SU-DHL-6 (cell line): ENCODE measurements at regions not wholly inside any gene's neighbourhood (a gene's known extent, or its start where the extent isn't known, plus 50 kb on each side); places are given as distances from the start of the nearest gene placed in this dataset.

ENCODE experiments used
- H2AFZ ChIP-seq: fragments of 200-600 bp; sonication (generic); 2 replicates; pipeline ENCODE4 v1.6.1; 2014; ENCODE audit warnings: low read depth, mild to moderate bottlenecking, moderate library complexity, mixed read lengths, antibody characterized with exemption, low read length; ENCODE audit not compliant: severe bottlenecking
- H3F3A ChIP-seq: fragments of 200-600 bp; shearing (Covaris generic); 2 replicates; pipeline ENCODE4 v1.6.0; 2016; ENCODE audit warnings: antibody characterized with exemption, mild to moderate bottlenecking; ENCODE audit not compliant: insufficient read depth
- H3K27ac ChIP-seq: fragments of 200-600 bp; sonication (generic); 2 replicates; pipeline ENCODE4 v1.5.1; 2016; ENCODE audit warnings: low read depth, mild to moderate bottlenecking, low read length, moderate library complexity, mixed read lengths
- H3K27me3 ChIP-seq: fragments of 200-600 bp; sonication (generic), shearing (Covaris generic); 2 replicates; pipeline ENCODE4 v1.6.0; 2014; ENCODE audit warnings: mild to moderate bottlenecking, low read length
- H3K36me3 ChIP-seq: fragments of 200-600 bp; sonication (generic); 2 replicates; pipeline ENCODE4 v1.6.1; 2014; ENCODE audit warnings: mild to moderate bottlenecking, low read length, mixed read lengths
- H3K4me2 ChIP-seq: fragments of 300-600, 200-600 bp; shearing (Covaris generic), sonication (generic); 2 replicates; pipeline ENCODE4 v1.6.0; 2014; ENCODE audit warnings: low read length, low read depth, mild to moderate bottlenecking; ENCODE audit not compliant: poor library complexity, severe bottlenecking
- H3K4me3 ChIP-seq: fragments of 200-600 bp; sonication (generic); 2 replicates; pipeline ENCODE4 v1.5.1; 2014; ENCODE audit warnings: antibody characterized with exemption, low read length, mild to moderate bottlenecking, mixed read lengths; ENCODE audit not compliant: insufficient read depth, poor library complexity, severe bottlenecking
- H3K79me2 ChIP-seq: fragments of 200-600 bp; sonication (generic); 2 replicates; pipeline ENCODE4 v1.6.1; 2014; ENCODE audit warnings: mild to moderate bottlenecking, low read length, moderate library complexity; ENCODE audit not compliant: insufficient read depth
- H3K9ac ChIP-seq: fragments of 200-600 bp; sonication (generic); 2 replicates; pipeline ENCODE4 v1.7.0; 2014; ENCODE audit warnings: mild to moderate bottlenecking, low read length
- H3K9me2 ChIP-seq: fragments of 200-600 bp; sonication (generic); replicated peaks from 2 replicates; pipeline ENCODE4 v1.6.1; 2014; ENCODE audit warnings: low read length; ENCODE audit not compliant: insufficient read depth
- H3K9me3 ChIP-seq: fragments of 200-600 bp; sonication (generic); 2 replicates; pipeline ENCODE4 v1.6.1; 2014; ENCODE audit warnings: low read length, mixed read lengths; ENCODE audit not compliant: insufficient read depth
- H4K20me1 ChIP-seq: fragments of 200-600 bp; sonication (generic); 2 replicates; pipeline ENCODE4 v1.6.1; 2014; ENCODE audit warnings: low read depth, mild to moderate bottlenecking, antibody characterized with exemption, low read length, moderate library complexity, mixed read lengths
- CTCF ChIP-seq: fragments of 200-600 bp; sonication (generic); IDR thresholded peaks from one replicate; pipeline ENCODE4 v1.5.1; 2017; ENCODE audit warnings: antibody characterized with exemption, mild to moderate bottlenecking, low read length, moderate library complexity; ENCODE audit not compliant: insufficient read depth, poor library complexity, severe bottlenecking
- EZH2phosphoT487 ChIP-seq: fragments of 200-600 bp; sonication (generic), shearing (Covaris generic); conservative IDR thresholded peaks from 2 replicates; pipeline ENCODE4 v1.6.1; 2018; ENCODE audit warnings: mild to moderate bottlenecking, antibody characterized with exemption, low read length, moderate library complexity, mixed read lengths

GRCh38 chr4:55214172-55214571 lies 88.8 kb upstream of the KDR start:
- Histone ChIP-seq H3K27ac (no peak overlapping the region), H3K4me2 (no peak overlapping the region), H4K20me1 (no peaks in the 10 kb centered on the region), H3K9me3 (no peaks in the 10 kb centered on the region), H3K36me3 (no peaks in the 10 kb centered on the region), H3K79me2 (no peaks in the 10 kb centered on the region), H3K9ac (no peak overlapping the region), H3K4me3 (no peak overlapping the region), H3K9me2 (no peaks in the 10 kb centered on the region), H3K27me3 (no peaks in the 10 kb centered on the region), H3F3A (no peaks in the 10 kb centered on the region), H2AFZ (no peak overlapping the region)
- TF ChIP-seq EZH2phosphoT487: no peak
- no peak for TF ChIP-seq CTCF

GRCh38 chr4:55215087-55215486 lies 89.7 kb upstream of the KDR start:
- Histone ChIP-seq H2AFZ (no peak overlapping the region), H3K79me2 (no peaks in the 10 kb centered on the region), H4K20me1 (no peaks in the 10 kb centered on the region), H3K27ac (no peak overlapping the region), H3F3A (no peaks in the 10 kb centered on the region), H3K9me3 (no peaks in the 10 kb centered on the region), H3K4me3 (no peak overlapping the region), H3K4me2 (no peak overlapping the region), H3K27me3 (no peaks in the 10 kb centered on the region), H3K9ac (no peak overlapping the region), H3K9me2 (no peaks in the 10 kb centered on the region), H3K36me3 (no peaks in the 10 kb centered on the region)
- TF ChIP-seq EZH2phosphoT487 (no peak), CTCF (no peak)

GRCh38 chr4:55216863-55217635 lies 91.7 kb upstream of the KDR start:
- no peaks in the 10 kb centered on the region for H3K9me2 ChIP-seq
- no peak overlapping the region for H3K9ac ChIP-seq
- no peak overlapping the region for H3K27ac ChIP-seq
- no peak overlapping the region for H2AFZ ChIP-seq
- H3K9me3 ChIP-seq: no peaks in the 10 kb centered on the region
- no peak overlapping the region for H3K4me2 ChIP-seq
- no peak overlapping the region for H3K4me3 ChIP-seq
- TF ChIP-seq CTCF (no peak), EZH2phosphoT487 (no peak)
- H3K79me2 ChIP-seq: no peaks in the 10 kb centered on the region
- H3K27me3 ChIP-seq: no peaks in the 10 kb centered on the region
- H3K36me3 ChIP-seq: no peaks in the 10 kb centered on the region
- no peaks in the 10 kb centered on the region for H4K20me1 ChIP-seq
- H3F3A ChIP-seq: no peaks in the 10 kb centered on the region
